ENCODE measurements at regions not wholly inside any gene's neighbourhood (a gene's known extent, or its start where the extent isn't known, plus 50 kb on each side); places are given as distances from the start of the nearest gene placed in this dataset.

- no peak overlapping the region for H2AFZ ChIP-seq (ENCODE audit: low read length)
These were observed 183.3 kb upstream of the PUM3 start for GRCh38 chr9:3027210-3027609.

GRCh38 chr9:3023449-3023848 is 179.6 kb upstream of the PUM3 start:
- no peaks in the 10 kb centered on the region for H3K79me2 ChIP-seq (ENCODE audit: control insufficient read depth, insufficient read depth, low read length)
- TF ChIP-seq EZH2 (IDR thresholded peaks at IDR 0.05; ENCODE audit: low read length, missing control alignments) (no peak), CTCF (conservative IDR thresholded peaks at IDR 0.05 in 1 of 2, IDR thresholded peaks at IDR 0.05 in 1 of 2; ENCODE audit: low read depth in 1 of 2, low read length in 2 of 2) (no peak)

More at GRCh38 chr9:3027210-3027609, 183.3 kb upstream of the PUM3 start:
- no peaks in the 10 kb centered on the region for H4K20me1 ChIP-seq (ENCODE audit: control insufficient read depth, extremely low read depth, insufficient read depth, low read length)
- H3K4me3 ChIP-seq (replicated peaks in 1 of 4; ENCODE audit: control extremely low read depth in 1 of 4, insufficient read depth in 1 of 4, low read depth in 3 of 4, low read length in 4 of 4): no peak overlapping the region
- no peaks in the 10 kb centered on the region for H3K36me3 ChIP-seq (ENCODE audit: control insufficient read depth, insufficient read depth, low read length)
- H3K9me3 ChIP-seq (ENCODE audit: control insufficient read depth, insufficient read depth, low read depth, low read length): no peaks in the 10 kb centered on the region
- H3K27ac ChIP-seq (ENCODE audit: insufficient read depth, low read length): no peak overlapping the region
- no peak for DNase-seq (ENCODE audit: low read depth in 2 of 2)
- H3K27me3 ChIP-seq (ENCODE audit: control insufficient read depth, insufficient read depth, low read length): no peaks in the 10 kb centered on the region
- H3K4me2 ChIP-seq (ENCODE audit: extremely low read depth, insufficient read depth, low read length): no peak overlapping the region
- no peaks in the 10 kb centered on the region for H3K4me1 ChIP-seq (ENCODE audit: control insufficient read depth, extremely low read depth, insufficient read depth, low read length)
- H3K9ac ChIP-seq (ENCODE audit: insufficient read depth, low read length): no peak overlapping the region
- no peak for TF ChIP-seq EZH2 (IDR thresholded peaks at IDR 0.05; ENCODE audit: low read length, missing control alignments)
- TF ChIP-seq CTCF (conservative IDR thresholded peaks at IDR 0.05 in 1 of 2, IDR thresholded peaks at IDR 0.05 in 1 of 2; ENCODE audit: low read depth in 1 of 2, low read length in 2 of 2): no peak
- H3K79me2 ChIP-seq (ENCODE audit: control insufficient read depth, insufficient read depth, low read length): no peaks in the 10 kb centered on the region

GRCh38 chr9:3018691-3019230 is 174.9 kb upstream of the PUM3 start:
- Histone ChIP-seq H3K79me2 (ENCODE audit: control insufficient read depth, insufficient read depth, low read length) (no peaks in the 10 kb centered on the region), H3K36me3 (ENCODE audit: control insufficient read depth, insufficient read depth, low read length) (no peaks in the 10 kb centered on the region), H3K4me1 (ENCODE audit: control insufficient read depth, extremely low read depth, insufficient read depth, low read length) (no peaks in the 10 kb centered on the region), H3K4me2 (ENCODE audit: extremely low read depth, insufficient read depth, low read length) (no peak overlapping the region), H4K20me1 (ENCODE audit: control insufficient read depth, extremely low read depth, insufficient read depth, low read length) (no peaks in the 10 kb centered on the region), H3K27me3 (ENCODE audit: control insufficient read depth, insufficient read depth, low read length) (no peaks in the 10 kb centered on the region), H2AFZ (ENCODE audit: low read length) (no peak overlapping the region), H3K9ac (ENCODE audit: insufficient read depth, low read length) (no peak overlapping the region), H3K27ac (ENCODE audit: insufficient read depth, low read length) (no peak overlapping the region), H3K4me3 (replicated peaks in 1 of 4; ENCODE audit: control extremely low read depth in 1 of 4, insufficient read depth in 1 of 4, low read depth in 3 of 4, low read length in 4 of 4) (no peak overlapping the region), H3K9me3 (ENCODE audit: control insufficient read depth, insufficient read depth, low read depth, low read length) (no peaks in the 10 kb centered on the region)
- TF ChIP-seq CTCF (conservative IDR thresholded peaks at IDR 0.05 in 1 of 2, IDR thresholded peaks at IDR 0.05 in 1 of 2; ENCODE audit: low read depth in 1 of 2, low read length in 2 of 2) (no peak), EZH2 (IDR thresholded peaks at IDR 0.05; ENCODE audit: low read length, missing control alignments) (no peak)
- no peak for DNase-seq (ENCODE audit: low read depth in 2 of 2)

More at GRCh38 chr9:3023449-3023848, 179.6 kb upstream of the PUM3 start:
- Histone ChIP-seq H3K36me3 (ENCODE audit: control insufficient read depth, insufficient read depth, low read length) (no peaks in the 10 kb centered on the region), H3K4me1 (ENCODE audit: control insufficient read depth, extremely low read depth, insufficient read depth, low read length) (no peaks in the 10 kb centered on the region), H4K20me1 (ENCODE audit: control insufficient read depth, extremely low read depth, insufficient read depth, low read length) (no peaks in the 10 kb centered on the region), H2AFZ (ENCODE audit: low read length) (no peak overlapping the region), H3K4me2 (ENCODE audit: extremely low read depth, insufficient read depth, low read length) (no peak overlapping the region), H3K9me3 (ENCODE audit: control insufficient read depth, insufficient read depth, low read depth, low read length) (no peaks in the 10 kb centered on the region), H3K9ac (ENCODE audit: insufficient read depth, low read length) (no peak overlapping the region), H3K4me3 (replicated peaks in 1 of 4; ENCODE audit: control extremely low read depth in 1 of 4, insufficient read depth in 1 of 4, low read depth in 3 of 4, low read length in 4 of 4) (no peak overlapping the region), H3K27me3 (ENCODE audit: control insufficient read depth, insufficient read depth, low read length) (no peaks in the 10 kb centered on the region), H3K27ac (ENCODE audit: insufficient read depth, low read length) (no peak overlapping the region)
- DNase-seq (ENCODE audit: low read depth in 2 of 2): no peak
